A549 (cell line): ENCODE measurements at regions not wholly inside any gene's neighbourhood (a gene's known extent, or its start where the extent isn't known, plus 50 kb on each side); places are given as distances from the start of the nearest gene placed in this dataset.

ENCODE experiments used
- BHLHE40 ChIP-seq: IDR thresholded peaks from 2 replicates; pipeline ENCODE4 v1.6.1; 2012; ENCODE audit warnings: low read depth, low read length, inconsistent platforms
- CBX2 ChIP-seq: fragments of 200-600 bp; sonication (generic); IDR thresholded peaks from 2 replicates; pipeline ENCODE4 v1.6.1; 2016; ENCODE audit warnings: low read depth, mild to moderate bottlenecking, borderline replicate concordance
- CHD2 ChIP-seq: fragments of 150-350 bp; IDR thresholded peaks from 2 replicates; pipeline ENCODE4 v1.6.1; 2014; ENCODE audit warnings: low read length; ENCODE audit not compliant: partially characterized antibody
- CTCF ChIP-seq: fragments of >200 bp; sonication (Bioruptor Twin); formaldehyde crosslinking; IDR thresholded peaks from 3 replicates; pipeline ENCODE4 v1.5.1; 2016
- FOSL2 ChIP-seq, 2 experiments: fragments of 450-650 bp in 1 of 2; fragments of >200 bp in 1 of 2; sonication (Bioruptor Twin) in 1 of 2; formaldehyde crosslinking; IDR thresholded peaks; 2 replicates each; pipeline versions ENCODE4 v1.5.0 to v1.6.1; 2016 to 2020; ENCODE audit warnings: mild to moderate bottlenecking in 1 of 2, moderate library complexity in 1 of 2
- HDAC2 ChIP-seq: fragments of 200-600 bp; sonication (generic); IDR thresholded peaks from 2 replicates; pipeline ENCODE4 v1.6.1; 2016
- KDM1A ChIP-seq: fragments of 200-600 bp; sonication (generic); IDR thresholded peaks from 2 replicates; pipeline ENCODE4 v1.6.1; 2016; ENCODE audit warnings: low read depth, mild to moderate bottlenecking
- POLR2AphosphoS2 ChIP-seq: conservative IDR thresholded peaks from 2 replicates; pipeline ENCODE4 v1.6.1; 2012; ENCODE audit warnings: low read length, improper control_type of control experiment, inconsistent platforms
- RAD21 ChIP-seq, 2 experiments: fragments of >200 bp in 1 of 2; sonication (Bioruptor Twin) in 1 of 2; formaldehyde crosslinking in 1 of 2; IDR thresholded peaks in 1 of 2; conservative IDR thresholded peaks in 1 of 2; 2 replicates in 1 of 2; 3 replicates in 1 of 2; pipeline ENCODE4 v1.6.1; 2012 to 2018; ENCODE audit warnings: inconsistent platforms in 1 of 2
- ZC3H11A ChIP-seq: fragments of 450-650 bp; IDR thresholded peaks from 2 replicates; pipeline ENCODE4 v1.6.1; 2014; ENCODE audit warnings: antibody characterized with exemption, mild to moderate bottlenecking
- TF ChIP-seq, protein P1 (sequence below): fragments of 200-600 bp; sonication (generic); IDR thresholded peaks from 2 replicates; pipeline ENCODE4 v1.6.1; 2016; ENCODE audit warnings: antibody characterized with exemption, mild to moderate bottlenecking, moderate library complexity
- TF ChIP-seq, protein P2 (sequence below): fragments of 450-650 bp; IDR thresholded peaks from 2 replicates; pipeline ENCODE4 v1.6.1; 2014; ENCODE audit warnings: antibody characterized with exemption

GRCh38 chr6:55998576-55998975 lies 123.2 kb upstream of the BMP5 start:
- TF ChIP-seq POLR2AphosphoS2 (no peak), CTCF (no peak), BHLHE40 (no peak), KDM1A (no peak), CHD2 (no peak), FOSL2 (IDR thresholded peaks at IDR 0.05) (no peak), FOSL2 (CRISPR knock-in tag; IDR thresholded peaks at IDR 0.05) (no peak), HDAC2 (no peak), ZC3H11A (no peak), RAD21 (conservative IDR thresholded peaks at IDR 0.05 in 1 of 2, IDR thresholded peaks at IDR 0.05 in 1 of 2) (no peak), CBX2 (no peak)
- TF ChIP-seq, protein P1, sequence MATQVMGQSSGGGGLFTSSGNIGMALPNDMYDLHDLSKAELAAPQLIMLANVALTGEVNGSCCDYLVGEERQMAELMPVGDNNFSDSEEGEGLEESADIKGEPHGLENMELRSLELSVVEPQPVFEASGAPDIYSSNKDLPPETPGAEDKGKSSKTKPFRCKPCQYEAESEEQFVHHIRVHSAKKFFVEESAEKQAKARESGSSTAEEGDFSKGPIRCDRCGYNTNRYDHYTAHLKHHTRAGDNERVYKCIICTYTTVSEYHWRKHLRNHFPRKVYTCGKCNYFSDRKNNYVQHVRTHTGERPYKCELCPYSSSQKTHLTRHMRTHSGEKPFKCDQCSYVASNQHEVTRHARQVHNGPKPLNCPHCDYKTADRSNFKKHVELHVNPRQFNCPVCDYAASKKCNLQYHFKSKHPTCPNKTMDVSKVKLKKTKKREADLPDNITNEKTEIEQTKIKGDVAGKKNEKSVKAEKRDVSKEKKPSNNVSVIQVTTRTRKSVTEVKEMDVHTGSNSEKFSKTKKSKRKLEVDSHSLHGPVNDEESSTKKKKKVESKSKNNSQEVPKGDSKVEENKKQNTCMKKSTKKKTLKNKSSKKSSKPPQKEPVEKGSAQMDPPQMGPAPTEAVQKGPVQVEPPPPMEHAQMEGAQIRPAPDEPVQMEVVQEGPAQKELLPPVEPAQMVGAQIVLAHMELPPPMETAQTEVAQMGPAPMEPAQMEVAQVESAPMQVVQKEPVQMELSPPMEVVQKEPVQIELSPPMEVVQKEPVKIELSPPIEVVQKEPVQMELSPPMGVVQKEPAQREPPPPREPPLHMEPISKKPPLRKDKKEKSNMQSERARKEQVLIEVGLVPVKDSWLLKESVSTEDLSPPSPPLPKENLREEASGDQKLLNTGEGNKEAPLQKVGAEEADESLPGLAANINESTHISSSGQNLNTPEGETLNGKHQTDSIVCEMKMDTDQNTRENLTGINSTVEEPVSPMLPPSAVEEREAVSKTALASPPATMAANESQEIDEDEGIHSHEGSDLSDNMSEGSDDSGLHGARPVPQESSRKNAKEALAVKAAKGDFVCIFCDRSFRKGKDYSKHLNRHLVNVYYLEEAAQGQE = no peak
- TF ChIP-seq, protein P2, sequence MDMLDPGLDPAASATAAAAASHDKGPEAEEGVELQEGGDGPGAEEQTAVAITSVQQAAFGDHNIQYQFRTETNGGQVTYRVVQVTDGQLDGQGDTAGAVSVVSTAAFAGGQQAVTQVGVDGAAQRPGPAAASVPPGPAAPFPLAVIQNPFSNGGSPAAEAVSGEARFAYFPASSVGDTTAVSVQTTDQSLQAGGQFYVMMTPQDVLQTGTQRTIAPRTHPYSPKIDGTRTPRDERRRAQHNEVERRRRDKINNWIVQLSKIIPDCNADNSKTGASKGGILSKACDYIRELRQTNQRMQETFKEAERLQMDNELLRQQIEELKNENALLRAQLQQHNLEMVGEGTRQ = no peak
